K562 (cell line): ENCODE measurements at regions not wholly inside any gene's neighbourhood (a gene's known extent, or its start where the extent isn't known, plus 50 kb on each side); places are given as distances from the start of the nearest gene placed in this dataset.

ENCODE experiments used
- ATAC-seq: fragments of 200-7000 bp; cut with Tn5 transposase; 3 replicates; pipeline ENCODE4 v1.9.1; 2020; ENCODE audit warnings: moderate library complexity
- BruUV-seq: library from RNA; stranded (reverse); fragments of 400-500 nt; replicated peaks from 2 replicates; lab custom pipeline; 2021; lab: Mats Ljungman, UMichigan
- CTCF ChIA-PET: fragments of 300-600 bp; formaldehyde crosslinking; extraction: SDS; loops from one replicate; lab custom pipeline; 2021; ENCODE audit warnings: low intra/inter-chr PET ratio; lab: Yijun Ruan, JAX
- POLR2A ChIA-PET: fragments of 300-600, 350-650 bp; sonication (Branson Sonifier 250); formaldehyde crosslinking; extraction: SDS; loops from one replicate; lab custom pipeline; 2021; ENCODE audit warnings: antibody characterized with exemption, inconsistent platforms; lab: Yijun Ruan, JAX
- DNase-seq, 4 experiments: peaks; one replicate each; pipeline versions ENCODE4 v3.0.0 to v3.0.0-alpha.2; 2011 to 2018; ENCODE audit warnings: low spot score in 3 of 4, mixed read lengths in 3 of 4; ENCODE audit errors: extremely low read depth in 1 of 4
- FAIRE-seq: peaks from 2 replicates; lab custom pipeline; 2011; peaks lifted over from hg19 to GRCh38; lab: Jason Lieb, UNC
- H2AFZ ChIP-seq: 2 replicates; pipeline ENCODE4 v1.6.0; 2011; ENCODE audit warnings: low read depth, low read length, control low read depth, inconsistent platforms
- H3K27ac ChIP-seq: fragments of 200-600 bp; 3 replicates; pipeline ENCODE4 v1.8.0; 2011; ENCODE audit warnings: low read depth, mild to moderate bottlenecking, control low read depth, inconsistent platforms, low read length, moderate library complexity, mixed read lengths; ENCODE audit errors: extremely low read depth
- H3K27me3 ChIP-seq, 2 experiments: fragments of 300-600 bp in 1 of 2; 2 replicates in 1 of 2; 3 replicates in 1 of 2; pipeline versions ENCODE4 v1.6.0 to v1.8.0; 2011; ENCODE audit warnings: inconsistent platforms in 2 of 2, low read length in 2 of 2, mild to moderate bottlenecking in 1 of 2, mixed read lengths in 1 of 2, moderate library complexity in 1 of 2; ENCODE audit not compliant: control insufficient read depth in 2 of 2, insufficient read depth in 2 of 2
- H3K36me3 ChIP-seq: fragments of 300-600 bp; 3 replicates; pipeline ENCODE4 v1.8.0; 2011; ENCODE audit warnings: mild to moderate bottlenecking, low read length, inconsistent platforms; ENCODE audit not compliant: control insufficient read depth, insufficient read depth
- H3K4me1 ChIP-seq, 2 experiments: fragments of 200-600 bp in 1 of 2; replicated peaks in 1 of 2; 2 replicates in 1 of 2; 3 replicates in 1 of 2; pipeline versions ENCODE4 v1.5.1 to v1.8.0; 2011; ENCODE audit warnings: inconsistent platforms in 2 of 2, low read length in 2 of 2, mild to moderate bottlenecking in 1 of 2, mixed read lengths in 1 of 2, moderate library complexity in 1 of 2; ENCODE audit not compliant: control insufficient read depth in 2 of 2, insufficient read depth in 2 of 2
- H3K4me2 ChIP-seq: 2 replicates; pipeline ENCODE4 v1.6.1; 2011; ENCODE audit warnings: low read length, control low read depth, inconsistent platforms, mixed read lengths; ENCODE audit not compliant: insufficient read depth
- H3K4me3 ChIP-seq: fragments of 200-600 bp; sonication (generic), shearing (Covaris generic); 2 replicates; pipeline ENCODE4 v1.5.1; 2016; ENCODE audit warnings: control low read depth, inconsistent platforms
- H3K79me2 ChIP-seq: fragments of 200-600 bp; 3 replicates; pipeline ENCODE4 v1.8.0; 2011; ENCODE audit warnings: low read length, inconsistent platforms; ENCODE audit not compliant: control insufficient read depth, insufficient read depth
- H3K9ac ChIP-seq, 2 experiments: 2 replicates each; pipeline versions ENCODE4 v1.6.0 to v1.6.1; 2011; ENCODE audit warnings: low read depth in 2 of 2, low read length in 2 of 2, control low read depth in 1 of 2, inconsistent platforms in 1 of 2, mild to moderate bottlenecking in 1 of 2, mixed read lengths in 1 of 2; ENCODE audit not compliant: insufficient read depth in 1 of 2
- H3K9me1 ChIP-seq: one replicate; pipeline ENCODE4 v1.6.0; 2011; ENCODE audit warnings: inconsistent platforms, mild to moderate bottlenecking, low read length, moderate library complexity; ENCODE audit not compliant: control insufficient read depth, insufficient read depth
- H3K9me3 ChIP-seq: replicated peaks from 2 replicates; pipeline ENCODE4 v1.5.1; 2011; ENCODE audit warnings: low read depth, low read length, inconsistent platforms; ENCODE audit not compliant: control insufficient read depth, insufficient read depth
- H4K20me1 ChIP-seq: replicated peaks from 2 replicates; pipeline ENCODE4 v1.6.1; 2011; ENCODE audit warnings: low read length, inconsistent platforms, mixed read lengths; ENCODE audit not compliant: control insufficient read depth, insufficient read depth
- BHLHE40 ChIP-seq: IDR thresholded peaks from 2 replicates; pipeline ENCODE4 v1.6.1; 2011; ENCODE audit warnings: low read length, improper control_type of control experiment
- CEBPB ChIP-seq: fragments of 450-650 bp; IDR thresholded peaks from 2 replicates; pipeline ENCODE4 v1.6.1; 2016; ENCODE audit warnings: missing genetic modification characterization, missing compliant biosample characterization
- EGR1 ChIP-seq: fragments of 450-650 bp; conservative IDR thresholded peaks from 2 replicates; pipeline ENCODE4 v1.6.1; 2017; ENCODE audit warnings: mild to moderate bottlenecking
- ETV1 ChIP-seq: fragments of 450-650 bp; conservative IDR thresholded peaks from 2 replicates; pipeline ENCODE4 v1.6.1; 2016; ENCODE audit warnings: missing genetic modification characterization, control low read depth, low read depth, missing compliant biosample characterization
- ILF3 ChIP-seq: fragments of 450-650 bp; IDR thresholded peaks from 2 replicates; pipeline ENCODE4 v1.6.1; 2018; ENCODE audit warnings: antibody characterized with exemption, mild to moderate bottlenecking, moderate library complexity, borderline replicate concordance
- MCM7 ChIP-seq, 2 experiments: fragments of 450-650 bp; IDR thresholded peaks; 2 replicates each; pipeline ENCODE4 v1.6.1; 2016 to 2018
- MYNN ChIP-seq, 2 experiments: sonication (generic); formaldehyde crosslinking in 1 of 2; IDR thresholded peaks; 2 replicates each; pipeline versions ENCODE4 v1.5.0 to v1.6.1; 2016 to 2020; ENCODE audit warnings: antibody characterized with exemption in 1 of 2, missing genetic modification reagents in 1 of 2
- NCOA1 ChIP-seq: fragments of 450-650 bp; IDR thresholded peaks from 2 replicates; pipeline ENCODE4 v1.6.1; 2016; ENCODE audit warnings: low read depth
- POLR3A ChIP-seq: IDR thresholded peaks from 2 replicates; pipeline ENCODE4 v1.6.1; 2011; ENCODE audit warnings: borderline replicate concordance, mild to moderate bottlenecking, moderate library complexity; ENCODE audit not compliant: insufficient read length, insufficient read depth; ENCODE audit errors: extremely low read depth
- PTBP1 ChIP-seq: fragments of 200-400 bp; formaldehyde crosslinking; IDR thresholded peaks from 2 replicates; pipeline ENCODE4 v1.6.1; 2017; ENCODE audit warnings: low read depth, low read length
- RBM14 ChIP-seq: fragments of 200-400 bp; formaldehyde crosslinking; IDR thresholded peaks from 2 replicates; pipeline ENCODE4 v1.6.1; 2018; ENCODE audit warnings: low read depth, mild to moderate bottlenecking, low read length, moderate library complexity, borderline replicate concordance; ENCODE audit not compliant: insufficient read depth
- RBM34 ChIP-seq: fragments of 200-400 bp; formaldehyde crosslinking; IDR thresholded peaks from 2 replicates; pipeline ENCODE4 v1.6.1; 2018; ENCODE audit warnings: low read length, borderline replicate concordance; ENCODE audit not compliant: insufficient read depth
- U2AF2 ChIP-seq: fragments of 200-400 bp; formaldehyde crosslinking; optimal IDR thresholded peaks from 2 replicates; pipeline ENCODE3; 2017; ENCODE audit warnings: low read depth, mild to moderate bottlenecking, low read length
- ZBTB8A ChIP-seq: fragments of 450-650 bp; IDR thresholded peaks from 2 replicates; pipeline ENCODE4 v1.6.1; 2018; ENCODE audit warnings: mild to moderate bottlenecking, moderate library complexity; ENCODE audit not compliant: partially characterized antibody
- ZNF12 ChIP-seq: sonication (generic); formaldehyde crosslinking; IDR thresholded peaks from 2 replicates; pipeline ENCODE4 v1.4.0; 2020; ENCODE audit warnings: mild to moderate bottlenecking, missing genetic modification reagents
- ZNF586 ChIP-seq: fragments of 450-650 bp; formaldehyde crosslinking; conservative IDR thresholded peaks from 2 replicates; pipeline ENCODE4 v1.4.0; 2020; ENCODE audit warnings: mild to moderate bottlenecking, moderate library complexity
- ZNF668 ChIP-seq: fragments of 250-450 bp; sonication (Bioruptor Pico); IDR thresholded peaks from 2 replicates; pipeline ENCODE4 v1.8.0; 2022; ENCODE audit warnings: mild to moderate bottlenecking, inconsistent platforms
- WGBS: fragments of 100-300 bp; shearing (Covaris generic); methylation state at CpG from one replicate; pipeline ENCODE4 v1.1.6; 2016; ENCODE audit warnings: low coverage, mixed read lengths; ENCODE audit not compliant: insufficient coverage; ENCODE audit errors: missing lambda C conversion rate; 5-methylcytosine and 5-hydroxymethylcytosine counted together
- in situ Hi-C: fragments of 300-500 bp; cut with MboI; formaldehyde crosslinking; loops from 4 replicates; pipeline ENCODE4 v1.15.0; 2018; ENCODE audit warnings: inconsistent platforms, mixed read lengths
- intact Hi-C: fragments of 100-400 bp; cut with micrococcal nuclease; formaldehyde crosslinking; loops from 2 replicates; pipeline ENCODE4 v1.14.2; 2022
- TF ChIP-seq, protein P1 (sequence below): conservative IDR thresholded peaks from 2 replicates; pipeline ENCODE4 v1.6.1; 2011; ENCODE audit warnings: low read depth, mild to moderate bottlenecking, low read length; ENCODE audit not compliant: control insufficient read depth
- TF ChIP-seq, protein P2 (sequence below): fragments of 450-650 bp; IDR thresholded peaks from 2 replicates; pipeline ENCODE4 v1.6.1; 2016; ENCODE audit warnings: borderline replicate concordance

DNA sequence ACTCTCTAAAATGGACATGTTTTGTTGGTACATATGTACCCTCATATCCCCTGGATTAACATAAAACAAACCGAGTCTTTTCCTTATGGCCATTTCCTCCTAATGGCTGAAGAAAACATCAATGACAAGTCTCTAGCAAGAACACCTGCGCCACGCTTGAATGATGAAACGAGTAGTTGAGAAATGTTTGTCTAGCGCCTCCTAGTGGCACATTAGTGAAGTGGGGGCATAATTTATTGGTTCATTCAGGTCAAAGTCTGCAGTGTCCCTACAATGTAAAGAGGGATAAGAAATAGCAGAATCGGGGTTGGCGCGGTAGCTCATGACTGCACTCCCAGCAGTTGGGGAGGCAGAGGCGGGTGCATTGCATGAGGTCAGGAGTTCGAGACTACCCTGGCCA lies 391.8 kb upstream of the USP9Y start:
- Histone ChIP-seq H3K27me3 (no peaks in the 10 kb centered on the region), H3K4me2 (no peak overlapping the region), H3K9me1 (no peaks in the 10 kb centered on the region), H3K9me3 (no peaks in the 10 kb centered on the region), H3K36me3 (no peaks in the 10 kb centered on the region), H3K79me2 (no peaks in the 10 kb centered on the region), H3K4me1 (no peaks in the 10 kb centered on the region), H2AFZ (no peak overlapping the region), H3K4me3 (no peak overlapping the region), H3K27ac (no peak overlapping the region), H3K9ac (no peak overlapping the region), H4K20me1 (no peaks in the 10 kb centered on the region)
- no CpG with 5 or more reads among the region's 10 CpGs for WGBS
- POLR2A ChIA-PET = no interaction called here
- FAIRE-seq = no peak
- ATAC-seq = no peak
- intact Hi-C loops = no loop called here
- in situ Hi-C loops = no loop called here
- TF ChIP-seq, protein P1, sequence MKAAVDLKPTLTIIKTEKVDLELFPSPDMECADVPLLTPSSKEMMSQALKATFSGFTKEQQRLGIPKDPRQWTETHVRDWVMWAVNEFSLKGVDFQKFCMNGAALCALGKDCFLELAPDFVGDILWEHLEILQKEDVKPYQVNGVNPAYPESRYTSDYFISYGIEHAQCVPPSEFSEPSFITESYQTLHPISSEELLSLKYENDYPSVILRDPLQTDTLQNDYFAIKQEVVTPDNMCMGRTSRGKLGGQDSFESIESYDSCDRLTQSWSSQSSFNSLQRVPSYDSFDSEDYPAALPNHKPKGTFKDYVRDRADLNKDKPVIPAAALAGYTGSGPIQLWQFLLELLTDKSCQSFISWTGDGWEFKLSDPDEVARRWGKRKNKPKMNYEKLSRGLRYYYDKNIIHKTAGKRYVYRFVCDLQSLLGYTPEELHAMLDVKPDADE = no peak
- TF ChIP-seq ZNF12 (CRISPR knock-in tag) = no peak
- no peak for TF ChIP-seq BHLHE40
- no peak for TF ChIP-seq ZNF586
- no peak for TF ChIP-seq EGR1
- no peak for TF ChIP-seq POLR3A
- TF ChIP-seq, protein P2, sequence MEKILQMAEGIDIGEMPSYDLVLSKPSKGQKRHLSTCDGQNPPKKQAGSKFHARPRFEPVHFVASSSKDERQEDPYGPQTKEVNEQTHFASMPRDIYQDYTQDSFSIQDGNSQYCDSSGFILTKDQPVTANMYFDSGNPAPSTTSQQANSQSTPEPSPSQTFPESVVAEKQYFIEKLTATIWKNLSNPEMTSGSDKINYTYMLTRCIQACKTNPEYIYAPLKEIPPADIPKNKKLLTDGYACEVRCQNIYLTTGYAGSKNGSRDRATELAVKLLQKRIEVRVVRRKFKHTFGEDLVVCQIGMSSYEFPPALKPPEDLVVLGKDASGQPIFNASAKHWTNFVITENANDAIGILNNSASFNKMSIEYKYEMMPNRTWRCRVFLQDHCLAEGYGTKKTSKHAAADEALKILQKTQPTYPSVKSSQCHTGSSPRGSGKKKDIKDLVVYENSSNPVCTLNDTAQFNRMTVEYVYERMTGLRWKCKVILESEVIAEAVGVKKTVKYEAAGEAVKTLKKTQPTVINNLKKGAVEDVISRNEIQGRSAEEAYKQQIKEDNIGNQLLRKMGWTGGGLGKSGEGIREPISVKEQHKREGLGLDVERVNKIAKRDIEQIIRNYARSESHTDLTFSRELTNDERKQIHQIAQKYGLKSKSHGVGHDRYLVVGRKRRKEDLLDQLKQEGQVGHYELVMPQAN = no peak
- no peak for TF ChIP-seq ILF3
- no peak for TF ChIP-seq RBM34
- TF ChIP-seq ZNF668 (CRISPR knock-in tag) = no peak
- TF ChIP-seq PTBP1 = no peak
- TF ChIP-seq RBM14 = no peak
- TF ChIP-seq CEBPB (tag) = no peak
- no peak for TF ChIP-seq NCOA1
- TF ChIP-seq U2AF2 = no peak
- no peak for TF ChIP-seq MCM7 (IDR thresholded peaks at IDR 0.05)
- no peak for TF ChIP-seq ETV1 (tag)
- no peak for TF ChIP-seq MYNN (IDR thresholded peaks at IDR 0.05)
- TF ChIP-seq MYNN (CRISPR knock-in tag; IDR thresholded peaks at IDR 0.05) = no peak
- no peak for TF ChIP-seq ZBTB8A
- CTCF ChIA-PET = no interaction called here
- DNase-seq = no peak
- BruUV-seq = no TSS peak
